Astrocyte (in vitro differentiated cells and primary cell): ENCODE measurements at regions not wholly inside any gene's neighbourhood (a gene's known extent, or its start where the extent isn't known, plus 50 kb on each side); places are given as distances from the start of the nearest gene placed in this dataset.

Experiments used
- DNase-seq: peaks from one replicate; pipeline ENCODE4 v3.0.0-alpha.2; 2010; ENCODE audit warnings: low read depth
- FAIRE-seq: peaks from 2 replicates; lab custom pipeline; 2011; peaks lifted over from hg19 to GRCh38; lab: Jason Lieb, UNC
- H2AFZ ChIP-seq: 2 replicates; pipeline ENCODE4 v1.6.0; 2012; ENCODE audit warnings: low read depth, low read length, inconsistent platforms
- H3K27ac ChIP-seq: 2 replicates; pipeline ENCODE4 v1.5.1; 2011; ENCODE audit warnings: low read depth, low read length, inconsistent platforms
- H3K27me3 ChIP-seq: 2 replicates; pipeline ENCODE4 v1.6.0; 2011; ENCODE audit warnings: low read length, inconsistent platforms; ENCODE audit not compliant: insufficient read depth
- H3K36me3 ChIP-seq: 2 replicates; pipeline ENCODE4 v1.5.1; 2011; ENCODE audit warnings: low read length, inconsistent platforms; ENCODE audit not compliant: insufficient read depth
- H3K4me1 ChIP-seq: 2 replicates; pipeline ENCODE4 v1.5.1; 2011; ENCODE audit warnings: low read length, inconsistent platforms; ENCODE audit not compliant: insufficient read depth
- H3K4me2 ChIP-seq: 2 replicates; pipeline ENCODE4 v1.6.0; 2012; ENCODE audit warnings: low read length, inconsistent platforms
- H3K4me3 ChIP-seq: 2 replicates; pipeline ENCODE4 v1.5.1; 2011; ENCODE audit warnings: low read depth, mild to moderate bottlenecking, low read length, inconsistent platforms; ENCODE audit not compliant: insufficient read depth
- H3K79me2 ChIP-seq: 2 replicates; pipeline ENCODE4 v1.6.0; 2012; ENCODE audit warnings: mild to moderate bottlenecking, low read length, inconsistent platforms; ENCODE audit not compliant: insufficient read depth
- H3K9ac ChIP-seq: 2 replicates; pipeline ENCODE4 v1.6.0; 2012; ENCODE audit warnings: mild to moderate bottlenecking, low read length, inconsistent platforms
- H3K9me3 ChIP-seq: 2 replicates; pipeline ENCODE4 v1.5.1; 2012; ENCODE audit warnings: low read depth, mild to moderate bottlenecking, low read length, inconsistent platforms; ENCODE audit not compliant: insufficient read depth
- H4K20me1 ChIP-seq: 2 replicates; pipeline ENCODE4 v1.6.0; 2012; ENCODE audit warnings: low read length, inconsistent platforms; ENCODE audit not compliant: insufficient read depth
- H3K27ac Mint-ChIP-seq: one replicate; pipeline ENCODE4 v1.8.0; 2021; ENCODE audit warnings: mild to moderate bottlenecking, mixed read lengths; ENCODE audit not compliant: unreplicated experiment
- H3K27me3 Mint-ChIP-seq: one replicate; pipeline ENCODE4 v1.8.0; 2021; ENCODE audit warnings: low read depth, mixed read lengths; ENCODE audit not compliant: unreplicated experiment
- H3K36me3 Mint-ChIP-seq: one replicate; pipeline ENCODE4 v1.8.0; 2021; ENCODE audit warnings: low read depth, mixed read lengths; ENCODE audit not compliant: unreplicated experiment
- H3K4me1 Mint-ChIP-seq: one replicate; pipeline ENCODE4 v1.8.0; 2021; ENCODE audit warnings: low read depth, mixed read lengths; ENCODE audit not compliant: unreplicated experiment
- H3K4me3 Mint-ChIP-seq: one replicate; pipeline ENCODE4 v1.8.0; 2021; ENCODE audit warnings: mild to moderate bottlenecking, moderate library complexity, mixed read lengths; ENCODE audit not compliant: unreplicated experiment
- H3K9me3 Mint-ChIP-seq: one replicate; pipeline ENCODE4 v1.8.0; 2021; ENCODE audit warnings: mild to moderate bottlenecking, mixed read lengths; ENCODE audit not compliant: unreplicated experiment
- EZH2 ChIP-seq: IDR thresholded peaks from 2 replicates; pipeline ENCODE4 v1.6.1; 2012; ENCODE audit warnings: mild to moderate bottlenecking, low read length, inconsistent platforms; ENCODE audit not compliant: insufficient read depth
- TF ChIP-seq, protein P1 (sequence below): IDR thresholded peaks from 2 replicates; pipeline ENCODE4 v1.5.1; 2011; ENCODE audit warnings: low read depth, mild to moderate bottlenecking, inconsistent platforms, low read length, moderate library complexity; ENCODE audit not compliant: insufficient read depth

DNA sequence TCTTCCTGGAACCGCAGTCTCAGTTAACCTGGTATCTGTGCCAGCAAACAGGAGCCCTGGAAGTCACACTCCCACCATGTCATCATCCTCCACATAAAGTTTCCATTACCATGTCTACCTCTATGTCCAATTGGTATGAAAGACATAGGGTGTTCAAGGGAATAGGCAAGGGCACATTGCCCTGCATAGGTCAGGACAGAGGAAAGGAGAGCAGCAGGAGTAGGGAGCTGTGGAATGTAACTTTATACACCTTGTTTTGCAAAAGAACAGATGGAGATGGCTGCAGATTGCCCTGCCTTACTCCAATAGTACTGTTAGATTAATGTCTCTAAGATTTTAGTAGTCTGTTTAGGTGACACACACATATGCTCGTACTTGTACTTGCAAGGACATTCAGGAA, 1056.4 kb downstream of the NTRK3 start:
- no peaks in the 10 kb centered on the region for H3K4me1 ChIP-seq
- H3K9me3 Mint-ChIP-seq: no peaks in the 10 kb centered on the region
- no peaks in the 10 kb centered on the region for H3K27me3 Mint-ChIP-seq
- H3K9ac ChIP-seq: no peak overlapping the region
- H3K36me3 ChIP-seq: no peaks in the 10 kb centered on the region
- H3K9me3 ChIP-seq: no peaks in the 10 kb centered on the region
- H2AFZ ChIP-seq: no peak overlapping the region
- no peaks in the 10 kb centered on the region for H3K4me1 Mint-ChIP-seq
- no peak for DNase-seq
- no peaks in the 10 kb centered on the region for H3K36me3 Mint-ChIP-seq
- no peak overlapping the region for H3K4me3 ChIP-seq
- no peaks in the 10 kb centered on the region for H4K20me1 ChIP-seq
- H3K4me2 ChIP-seq: no peak overlapping the region
- no peak overlapping the region for H3K4me3 Mint-ChIP-seq
- H3K27ac ChIP-seq: no peak overlapping the region
- no peaks in the 10 kb centered on the region for H3K27me3 ChIP-seq
- H3K79me2 ChIP-seq: no peaks in the 10 kb centered on the region
- FAIRE-seq: no peak
- TF ChIP-seq EZH2: no peak
- TF ChIP-seq, protein P1, sequence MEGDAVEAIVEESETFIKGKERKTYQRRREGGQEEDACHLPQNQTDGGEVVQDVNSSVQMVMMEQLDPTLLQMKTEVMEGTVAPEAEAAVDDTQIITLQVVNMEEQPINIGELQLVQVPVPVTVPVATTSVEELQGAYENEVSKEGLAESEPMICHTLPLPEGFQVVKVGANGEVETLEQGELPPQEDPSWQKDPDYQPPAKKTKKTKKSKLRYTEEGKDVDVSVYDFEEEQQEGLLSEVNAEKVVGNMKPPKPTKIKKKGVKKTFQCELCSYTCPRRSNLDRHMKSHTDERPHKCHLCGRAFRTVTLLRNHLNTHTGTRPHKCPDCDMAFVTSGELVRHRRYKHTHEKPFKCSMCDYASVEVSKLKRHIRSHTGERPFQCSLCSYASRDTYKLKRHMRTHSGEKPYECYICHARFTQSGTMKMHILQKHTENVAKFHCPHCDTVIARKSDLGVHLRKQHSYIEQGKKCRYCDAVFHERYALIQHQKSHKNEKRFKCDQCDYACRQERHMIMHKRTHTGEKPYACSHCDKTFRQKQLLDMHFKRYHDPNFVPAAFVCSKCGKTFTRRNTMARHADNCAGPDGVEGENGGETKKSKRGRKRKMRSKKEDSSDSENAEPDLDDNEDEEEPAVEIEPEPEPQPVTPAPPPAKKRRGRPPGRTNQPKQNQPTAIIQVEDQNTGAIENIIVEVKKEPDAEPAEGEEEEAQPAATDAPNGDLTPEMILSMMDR: no peak
- no peak overlapping the region for H3K27ac Mint-ChIP-seq

DNA sequence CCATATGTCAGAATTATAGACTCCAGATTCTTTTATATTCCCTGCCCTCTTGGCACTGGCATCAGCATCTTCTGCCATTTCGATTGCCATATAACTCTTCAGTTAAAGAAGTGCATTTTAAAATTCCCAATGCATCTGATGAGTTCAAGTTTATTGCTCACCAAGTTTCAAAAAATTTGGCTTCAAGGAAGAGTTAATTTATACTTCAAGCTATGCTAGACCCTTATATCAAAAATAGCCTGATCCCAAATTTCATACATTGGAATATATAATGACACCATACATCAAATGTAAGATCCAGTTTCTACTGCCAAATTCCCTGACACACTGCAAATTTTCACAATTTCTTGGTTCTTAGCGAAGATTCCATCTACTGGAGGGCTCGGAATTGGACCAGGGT, 1058.6 kb downstream of the NTRK3 start:
- no peak for FAIRE-seq
- Mint-ChIP-seq H3K4me1 (no peaks in the 10 kb centered on the region), H3K27me3 (peaks cover 4% of the 10 kb centered on the region)

DNA sequence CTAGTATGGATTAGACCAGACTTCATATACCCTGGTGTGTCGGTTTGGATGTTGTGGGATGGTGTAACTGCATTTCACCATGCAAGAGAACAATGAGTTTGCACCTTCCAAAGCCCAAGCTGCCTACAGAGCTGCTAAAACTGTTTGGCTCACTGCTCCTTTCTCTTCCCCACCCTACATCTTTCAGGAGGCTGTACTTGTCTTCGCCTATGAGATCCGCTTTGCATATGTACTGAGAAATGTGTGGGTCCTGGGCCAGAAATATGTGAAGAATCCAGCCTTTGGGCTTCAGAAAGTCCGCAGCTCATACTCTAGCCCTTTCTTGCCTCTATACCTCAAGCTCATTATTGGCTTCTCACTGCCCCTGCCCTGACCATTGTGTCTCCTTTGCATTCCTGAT, 1060.0 kb downstream of the NTRK3 start:
- FAIRE-seq (no peak), DNase-seq (no peak)
- Histone ChIP-seq H3K27ac (no peak overlapping the region), H3K4me3 (no peak overlapping the region), H4K20me1 (no peaks in the 10 kb centered on the region), H3K9me3 (no peaks in the 10 kb centered on the region), H3K36me3 (no peaks in the 10 kb centered on the region), H3K4me1 (no peaks in the 10 kb centered on the region), H3K9ac (no peak overlapping the region), H3K4me2 (no peak overlapping the region), H3K27me3 (no peaks in the 10 kb centered on the region), H3K79me2 (no peaks in the 10 kb centered on the region), H2AFZ (no peak overlapping the region)
- no peaks in the 10 kb centered on the region for H3K9me3 Mint-ChIP-seq
- no peak overlapping the region for H3K4me3 Mint-ChIP-seq
- H3K4me1 Mint-ChIP-seq: no peaks in the 10 kb centered on the region
- no peaks in the 10 kb centered on the region for H3K36me3 Mint-ChIP-seq
- TF ChIP-seq, protein P1: no peak
- no peak for TF ChIP-seq EZH2
- no peak overlapping the region for H3K27ac Mint-ChIP-seq
- H3K27me3 Mint-ChIP-seq: peaks cover 4% of the 10 kb centered on the region

More for the DNA sequence above, 1058.6 kb downstream of the NTRK3 start:
- H3K36me3 ChIP-seq: no peaks in the 10 kb centered on the region
- Mint-ChIP-seq H3K9me3 (no peaks in the 10 kb centered on the region), H3K36me3 (no peaks in the 10 kb centered on the region), H3K4me3 (no peak overlapping the region), H3K27ac (no peak overlapping the region)
- TF ChIP-seq, protein P1: no peak
- no peak for TF ChIP-seq EZH2
- no peak overlapping the region for H3K4me2 ChIP-seq
- no peaks in the 10 kb centered on the region for H3K27me3 ChIP-seq
- H3K27ac ChIP-seq: no peak overlapping the region
- H3K79me2 ChIP-seq: no peaks in the 10 kb centered on the region
- no peaks in the 10 kb centered on the region for H3K9me3 ChIP-seq
- no peaks in the 10 kb centered on the region for H4K20me1 ChIP-seq
- H3K4me3 ChIP-seq: no peak overlapping the region
- H3K4me1 ChIP-seq: no peaks in the 10 kb centered on the region
- no peak overlapping the region for H3K9ac ChIP-seq
- H2AFZ ChIP-seq: no peak overlapping the region
- DNase-seq: no peak
